Tibial nerve (tissue), 3 donors: ENCODE measurements at regions not wholly inside any gene's neighbourhood (a gene's known extent, or its start where the extent isn't known, plus 50 kb on each side); places are given as distances from the start of the nearest gene placed in this dataset.

Experiments used
- CTCF ChIP-seq, 5 experiments: fragments of 200-600 bp in 3 of 5; fragments of 450-650 bp in 2 of 5; sonication (generic) in 3 of 5; IDR thresholded peaks; one replicate each; pipeline ENCODE4 v1.5.1; 2016 to 2019; ENCODE audit warnings: antibody characterized with exemption in 5 of 5, mild to moderate bottlenecking in 3 of 5, moderate library complexity in 2 of 5
- POLR2A ChIP-seq, 2 donors: fragments of 450-650 bp; IDR thresholded peaks; one replicate each; pipeline ENCODE4 v1.6.1; 2017; ENCODE audit warnings: antibody characterized with exemption in 2 of 2, mild to moderate bottlenecking in 2 of 2, moderate library complexity in 2 of 2

- TF ChIP-seq CTCF (IDR thresholded peaks at IDR 0.05) (no peak), POLR2A (IDR thresholded peaks at IDR 0.05) (no peak)
Measured at GRCh38 chr7:33807155-33807530, 98.2 kb upstream of the BMPER start.
